HL-60 (cell line): ENCODE measurements at regions not wholly inside any gene's neighbourhood (a gene's known extent, or its start where the extent isn't known, plus 50 kb on each side); places are given as distances from the start of the nearest gene placed in this dataset.

Experiments
- DNase-seq, 2 experiments: peaks; one replicate each; pipeline ENCODE4 v3.0.0-alpha.2; 2010 to 2020; ENCODE audit warnings: low read depth in 1 of 2, low spot score in 1 of 2
- H3K27ac ChIP-seq: fragments of 250-450 bp; sonication (Bioruptor Pico); replicated peaks from 2 replicates; pipeline ENCODE4 v1.5.1; 2020; ENCODE audit warnings: mild to moderate bottlenecking, moderate library complexity
- H3K27me3 ChIP-seq: fragments of 250-450 bp; sonication (Bioruptor Pico); 2 replicates; pipeline ENCODE4 v1.5.1; 2021; ENCODE audit warnings: mild to moderate bottlenecking, moderate library complexity; ENCODE audit not compliant: insufficient read depth, poor library complexity, severe bottlenecking
- H3K4me3 ChIP-seq: replicated peaks from 2 replicates; pipeline ENCODE4 v1.5.1; 2011; ENCODE audit warnings: mild to moderate bottlenecking, control low read depth, low read length; ENCODE audit not compliant: insufficient read depth
- GABPA ChIP-seq: IDR thresholded peaks from 2 replicates; pipeline ENCODE4 v1.6.1; 2012; ENCODE audit warnings: low read depth
- POLR2AphosphoS5 ChIP-seq: IDR thresholded peaks from 2 replicates; pipeline ENCODE4 v1.6.1; 2012; ENCODE audit warnings: low read depth
- SPI1 ChIP-seq: IDR thresholded peaks from 2 replicates; pipeline ENCODE4 v1.6.1; 2012; ENCODE audit warnings: low read depth, mild to moderate bottlenecking, borderline replicate concordance
- TF ChIP-seq, protein P1 (sequence below): IDR thresholded peaks from one replicate; pipeline ENCODE4 v1.5.1; 2011; ENCODE audit warnings: low read length, control low read depth, inconsistent platforms; ENCODE audit not compliant: insufficient read depth
- TF ChIP-seq, protein P2 (sequence below): IDR thresholded peaks from 2 replicates; pipeline ENCODE4 v1.6.1; 2012; ENCODE audit warnings: low read depth; ENCODE audit not compliant: insufficient replicate concordance

DNA sequence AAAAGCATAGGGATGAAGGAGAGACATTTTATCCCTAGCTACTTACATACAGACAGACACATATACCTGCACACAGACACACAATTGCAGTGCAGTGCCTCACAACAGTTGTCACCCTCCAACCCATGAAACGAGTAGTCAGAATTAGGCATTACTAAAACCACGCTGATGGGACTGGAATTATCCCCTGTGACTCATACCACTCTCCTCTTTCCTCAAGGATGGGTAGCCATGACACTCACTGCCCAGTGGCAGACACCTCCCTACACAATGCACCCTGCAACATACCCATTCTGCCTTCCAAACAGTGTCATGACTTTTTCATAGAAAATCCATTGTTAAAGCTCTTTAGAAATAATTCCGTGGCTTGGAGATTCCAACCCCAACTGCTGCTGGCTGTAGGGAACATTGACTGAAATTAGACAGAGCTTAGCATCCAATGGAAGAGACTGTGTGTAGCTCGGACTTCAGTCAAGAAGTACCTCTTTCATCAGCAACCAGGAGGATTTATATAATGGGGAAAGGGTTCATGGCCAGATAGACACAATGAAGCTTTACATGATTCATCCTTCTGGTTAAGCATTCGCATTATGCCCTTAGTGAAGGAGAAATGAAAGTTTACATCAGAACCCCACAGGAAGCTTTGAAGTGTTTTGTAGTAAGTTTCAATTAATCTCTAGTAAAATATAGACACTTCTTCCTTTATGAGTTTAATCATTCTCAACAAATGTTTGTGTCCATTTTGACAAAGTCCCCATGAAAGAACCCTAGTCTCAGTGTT lies 155.2 kb downstream of the FBXO15 start:
- Histone ChIP-seq H3K27ac (no peak overlapping the region), H3K27me3 (peaks cover 3% of the 10 kb centered on the region), H3K4me3 (no peak overlapping the region)
- DNase-seq, result no peak
- TF ChIP-seq, protein P1, sequence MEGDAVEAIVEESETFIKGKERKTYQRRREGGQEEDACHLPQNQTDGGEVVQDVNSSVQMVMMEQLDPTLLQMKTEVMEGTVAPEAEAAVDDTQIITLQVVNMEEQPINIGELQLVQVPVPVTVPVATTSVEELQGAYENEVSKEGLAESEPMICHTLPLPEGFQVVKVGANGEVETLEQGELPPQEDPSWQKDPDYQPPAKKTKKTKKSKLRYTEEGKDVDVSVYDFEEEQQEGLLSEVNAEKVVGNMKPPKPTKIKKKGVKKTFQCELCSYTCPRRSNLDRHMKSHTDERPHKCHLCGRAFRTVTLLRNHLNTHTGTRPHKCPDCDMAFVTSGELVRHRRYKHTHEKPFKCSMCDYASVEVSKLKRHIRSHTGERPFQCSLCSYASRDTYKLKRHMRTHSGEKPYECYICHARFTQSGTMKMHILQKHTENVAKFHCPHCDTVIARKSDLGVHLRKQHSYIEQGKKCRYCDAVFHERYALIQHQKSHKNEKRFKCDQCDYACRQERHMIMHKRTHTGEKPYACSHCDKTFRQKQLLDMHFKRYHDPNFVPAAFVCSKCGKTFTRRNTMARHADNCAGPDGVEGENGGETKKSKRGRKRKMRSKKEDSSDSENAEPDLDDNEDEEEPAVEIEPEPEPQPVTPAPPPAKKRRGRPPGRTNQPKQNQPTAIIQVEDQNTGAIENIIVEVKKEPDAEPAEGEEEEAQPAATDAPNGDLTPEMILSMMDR, result no peak
- TF ChIP-seq SPI1 (no peak), GABPA (no peak), POLR2AphosphoS5 (no peak)
- TF ChIP-seq, protein P2, sequence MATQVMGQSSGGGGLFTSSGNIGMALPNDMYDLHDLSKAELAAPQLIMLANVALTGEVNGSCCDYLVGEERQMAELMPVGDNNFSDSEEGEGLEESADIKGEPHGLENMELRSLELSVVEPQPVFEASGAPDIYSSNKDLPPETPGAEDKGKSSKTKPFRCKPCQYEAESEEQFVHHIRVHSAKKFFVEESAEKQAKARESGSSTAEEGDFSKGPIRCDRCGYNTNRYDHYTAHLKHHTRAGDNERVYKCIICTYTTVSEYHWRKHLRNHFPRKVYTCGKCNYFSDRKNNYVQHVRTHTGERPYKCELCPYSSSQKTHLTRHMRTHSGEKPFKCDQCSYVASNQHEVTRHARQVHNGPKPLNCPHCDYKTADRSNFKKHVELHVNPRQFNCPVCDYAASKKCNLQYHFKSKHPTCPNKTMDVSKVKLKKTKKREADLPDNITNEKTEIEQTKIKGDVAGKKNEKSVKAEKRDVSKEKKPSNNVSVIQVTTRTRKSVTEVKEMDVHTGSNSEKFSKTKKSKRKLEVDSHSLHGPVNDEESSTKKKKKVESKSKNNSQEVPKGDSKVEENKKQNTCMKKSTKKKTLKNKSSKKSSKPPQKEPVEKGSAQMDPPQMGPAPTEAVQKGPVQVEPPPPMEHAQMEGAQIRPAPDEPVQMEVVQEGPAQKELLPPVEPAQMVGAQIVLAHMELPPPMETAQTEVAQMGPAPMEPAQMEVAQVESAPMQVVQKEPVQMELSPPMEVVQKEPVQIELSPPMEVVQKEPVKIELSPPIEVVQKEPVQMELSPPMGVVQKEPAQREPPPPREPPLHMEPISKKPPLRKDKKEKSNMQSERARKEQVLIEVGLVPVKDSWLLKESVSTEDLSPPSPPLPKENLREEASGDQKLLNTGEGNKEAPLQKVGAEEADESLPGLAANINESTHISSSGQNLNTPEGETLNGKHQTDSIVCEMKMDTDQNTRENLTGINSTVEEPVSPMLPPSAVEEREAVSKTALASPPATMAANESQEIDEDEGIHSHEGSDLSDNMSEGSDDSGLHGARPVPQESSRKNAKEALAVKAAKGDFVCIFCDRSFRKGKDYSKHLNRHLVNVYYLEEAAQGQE, result no peak

DNA sequence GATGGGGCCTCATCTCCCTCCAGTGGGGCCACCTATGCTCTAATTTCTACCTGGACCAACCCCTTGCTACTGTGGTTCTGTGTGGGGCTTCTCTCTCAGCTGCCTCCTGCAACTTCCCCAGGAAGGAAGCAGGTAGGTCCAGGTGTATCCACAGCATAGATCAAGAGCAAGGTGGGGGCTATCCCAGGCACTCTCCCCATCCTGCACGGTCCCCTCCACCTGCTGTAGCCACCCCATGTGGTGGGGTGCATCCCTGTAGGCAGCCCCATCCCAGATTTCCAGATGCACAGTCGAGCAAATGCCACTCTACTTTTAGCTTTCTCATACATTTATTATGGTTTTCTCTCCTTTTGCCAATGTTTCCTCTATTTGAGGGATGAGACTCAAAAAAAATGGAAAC lies 156.1 kb downstream of the FBXO15 start:
- H3K27me3 ChIP-seq, result peaks cover 3% of the 10 kb centered on the region
- TF ChIP-seq POLR2AphosphoS5 (no peak), GABPA (no peak), SPI1 (no peak)
- TF ChIP-seq, protein P2, result no peak
- TF ChIP-seq, protein P1, result no peak
- H3K4me3 ChIP-seq, result no peak overlapping the region
- no peak overlapping the region for H3K27ac ChIP-seq
- no peak for DNase-seq

DNA sequence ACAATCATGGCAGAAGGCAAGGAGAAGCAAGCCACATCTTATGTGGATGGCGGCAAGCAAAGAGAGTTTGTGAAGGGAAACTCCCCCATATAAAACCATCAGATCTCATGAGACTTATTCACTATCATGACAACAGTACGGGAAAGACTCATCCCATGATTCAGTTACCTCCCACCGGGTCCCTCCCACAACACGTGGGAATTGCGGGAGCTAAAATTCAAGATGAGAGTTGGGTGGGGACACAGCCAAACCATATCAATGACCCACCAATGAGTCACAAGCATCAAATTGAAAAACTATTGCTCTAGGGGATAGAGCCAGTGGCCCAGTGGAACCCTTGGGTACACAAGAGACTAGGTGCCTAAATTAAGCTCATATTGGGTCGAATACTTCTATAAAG lies 157.4 kb downstream of the FBXO15 start:
- TF ChIP-seq GABPA (no peak), POLR2AphosphoS5 (no peak), SPI1 (no peak)
- TF ChIP-seq, protein P1, result no peak
- TF ChIP-seq, protein P2, result no peak
- no peak overlapping the region for H3K4me3 ChIP-seq
- peaks cover 3% of the 10 kb centered on the region for H3K27me3 ChIP-seq
- no peak overlapping the region for H3K27ac ChIP-seq
- no peak for DNase-seq
